Ovary (tissue), 3 donors: ENCODE measurements at regions not wholly inside any gene's neighbourhood (a gene's known extent, or its start where the extent isn't known, plus 50 kb on each side); places are given as distances from the start of the nearest gene placed in this dataset.

Experiments used
- EP300 ChIP-seq: sonication (generic); formaldehyde crosslinking; IDR thresholded peaks from one replicate; pipeline ENCODE4 v1.6.1; 2017; ENCODE audit warnings: antibody characterized with exemption
- POLR2A ChIP-seq: fragments of 450-650 bp; IDR thresholded peaks from one replicate; pipeline ENCODE4 v1.6.1; 2017; ENCODE audit warnings: antibody characterized with exemption, mild to moderate bottlenecking, moderate library complexity
- TF ChIP-seq, protein P1 (sequence below), 3 donors: fragments of 450-650 bp in 2 of 3; fragments of 200-600 bp in 1 of 3; IDR thresholded peaks; one replicate each; pipeline versions ENCODE4 v1.5.1 to v1.8.0; 2016 to 2022; ENCODE audit warnings: antibody characterized with exemption in 3 of 3, mild to moderate bottlenecking in 1 of 3
- donor health status: DM: no; HTN: no; CAD: no.

GRCh38 chr2:67566285-67566684, 169.2 kb downstream of the ETAA1 start:
- TF ChIP-seq, protein P1, sequence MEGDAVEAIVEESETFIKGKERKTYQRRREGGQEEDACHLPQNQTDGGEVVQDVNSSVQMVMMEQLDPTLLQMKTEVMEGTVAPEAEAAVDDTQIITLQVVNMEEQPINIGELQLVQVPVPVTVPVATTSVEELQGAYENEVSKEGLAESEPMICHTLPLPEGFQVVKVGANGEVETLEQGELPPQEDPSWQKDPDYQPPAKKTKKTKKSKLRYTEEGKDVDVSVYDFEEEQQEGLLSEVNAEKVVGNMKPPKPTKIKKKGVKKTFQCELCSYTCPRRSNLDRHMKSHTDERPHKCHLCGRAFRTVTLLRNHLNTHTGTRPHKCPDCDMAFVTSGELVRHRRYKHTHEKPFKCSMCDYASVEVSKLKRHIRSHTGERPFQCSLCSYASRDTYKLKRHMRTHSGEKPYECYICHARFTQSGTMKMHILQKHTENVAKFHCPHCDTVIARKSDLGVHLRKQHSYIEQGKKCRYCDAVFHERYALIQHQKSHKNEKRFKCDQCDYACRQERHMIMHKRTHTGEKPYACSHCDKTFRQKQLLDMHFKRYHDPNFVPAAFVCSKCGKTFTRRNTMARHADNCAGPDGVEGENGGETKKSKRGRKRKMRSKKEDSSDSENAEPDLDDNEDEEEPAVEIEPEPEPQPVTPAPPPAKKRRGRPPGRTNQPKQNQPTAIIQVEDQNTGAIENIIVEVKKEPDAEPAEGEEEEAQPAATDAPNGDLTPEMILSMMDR (IDR thresholded peaks at IDR 0.05) = no peak
- no peak for TF ChIP-seq POLR2A
- no peak for TF ChIP-seq EP300
